Body of pancreas (tissue), 4 donors: ENCODE measurements at regions not wholly inside any gene's neighbourhood (a gene's known extent, or its start where the extent isn't known, plus 50 kb on each side); places are given as distances from the start of the nearest gene placed in this dataset.

Source experiments
- CTCF ChIP-seq, 7 experiments: fragments of 450-650 bp in 4 of 7; fragments of 200-600 bp in 3 of 7; sonication (generic) in 3 of 7; IDR thresholded peaks; one replicate each; pipeline ENCODE4 v1.5.1; 2016 to 2019; ENCODE audit warnings: antibody characterized with exemption in 7 of 7
- POLR2A ChIP-seq, 3 donors: fragments of 450-650 bp; IDR thresholded peaks; one replicate each; pipeline ENCODE4 v1.6.1; 2016; ENCODE audit warnings: antibody characterized with exemption in 3 of 3, mild to moderate bottlenecking in 2 of 3

GRCh38 chr16:21338537-21339268 is 60.6 kb upstream of the CRYM start:
- TF ChIP-seq POLR2A (IDR thresholded peaks at IDR 0.05) (no peak), CTCF (IDR thresholded peaks at IDR 0.05) (no peak)
